ENCODE measurements at regions not wholly inside any gene's neighbourhood (a gene's known extent, or its start where the extent isn't known, plus 50 kb on each side); places are given as distances from the start of the nearest gene placed in this dataset.

- TF ChIP-seq POLR2A (IDR thresholded peaks at IDR 0.05) (no peak), CTCF (IDR thresholded peaks at IDR 0.05) (no peak), POLR2AphosphoS5 (IDR thresholded peaks at IDR 0.05) (no peak)
- intact Hi-C loops (cut with DNase I), result no loop called here
- H3K4me1 ChIP-seq (replicated peaks), result no peaks in the 10 kb centered on the region
- H3K27ac ChIP-seq, result no peak overlapping the region
- no peaks in the 10 kb centered on the region for H3K27me3 ChIP-seq (replicated peaks; ENCODE audit: insufficient read depth)
- no peak overlapping the region for H3K4me3 ChIP-seq
- no peaks in the 10 kb centered on the region for H3K36me3 ChIP-seq
- no peaks in the 10 kb centered on the region for H3K9me3 ChIP-seq
- 45% methylated on average over 3 of the region's 3 CpGs for WGBS
- DNase-seq (ENCODE audit: low spot score), result no peak
These were observed 210.1 kb upstream of the SLC24A2 start for GRCh38 chr9:19998823-19999455.

GRCh38 chr9:19998153-19998552 lies 209.3 kb upstream of the SLC24A2 start:
- Histone ChIP-seq H3K36me3 (no peaks in the 10 kb centered on the region), H3K4me1 (replicated peaks) (no peaks in the 10 kb centered on the region), H3K9me3 (no peaks in the 10 kb centered on the region), H3K27me3 (replicated peaks; ENCODE audit: insufficient read depth) (no peaks in the 10 kb centered on the region), H3K4me3 (no peak overlapping the region), H3K27ac (no peak overlapping the region)
- no peak for DNase-seq (ENCODE audit: low spot score)
- intact Hi-C loops (cut with DNase I), result no loop called here
- WGBS, result 73% methylated on average over 2 of the region's 2 CpGs
- TF ChIP-seq POLR2A (IDR thresholded peaks at IDR 0.05) (no peak), POLR2AphosphoS5 (IDR thresholded peaks at IDR 0.05) (no peak), CTCF (IDR thresholded peaks at IDR 0.05) (no peak)

GRCh38 chr9:19995619-19996018 lies 206.8 kb upstream of the SLC24A2 start:
- H3K4me3 ChIP-seq, result no peak overlapping the region
- H3K9me3 ChIP-seq, result no peaks in the 10 kb centered on the region
- TF ChIP-seq POLR2A (IDR thresholded peaks at IDR 0.05) (no peak), POLR2AphosphoS5 (IDR thresholded peaks at IDR 0.05) (no peak), CTCF (IDR thresholded peaks at IDR 0.05) (no peak)

GRCh38 chr9:19994296-19994695 lies 205.5 kb upstream of the SLC24A2 start:
- TF ChIP-seq POLR2AphosphoS5 (IDR thresholded peaks at IDR 0.05) (no peak), CTCF (IDR thresholded peaks at IDR 0.05) (no peak), POLR2A (IDR thresholded peaks at IDR 0.05) (no peak)

More at GRCh38 chr9:19995619-19996018, 206.8 kb upstream of the SLC24A2 start:
- intact Hi-C loops (cut with DNase I), result no loop called here
- Histone ChIP-seq H3K4me1 (replicated peaks) (no peaks in the 10 kb centered on the region), H3K27me3 (replicated peaks; ENCODE audit: insufficient read depth) (no peaks in the 10 kb centered on the region), H3K36me3 (no peaks in the 10 kb centered on the region), H3K27ac (no peak overlapping the region)
- DNase-seq (ENCODE audit: low spot score), result no peak

GRCh38 chr9:19992556-19992955 lies 203.7 kb upstream of the SLC24A2 start:
- no peak for TF ChIP-seq POLR2AphosphoS5 (IDR thresholded peaks at IDR 0.05)
- TF ChIP-seq CTCF (IDR thresholded peaks at IDR 0.05), result no peak
- TF ChIP-seq POLR2A (IDR thresholded peaks at IDR 0.05), result no peak
- no peak overlapping the region for H3K4me3 ChIP-seq
- DNase-seq (ENCODE audit: low spot score), result no peak
- intact Hi-C loops (cut with DNase I), result no loop called here
- no peaks in the 10 kb centered on the region for H3K4me1 ChIP-seq (replicated peaks)
- H3K27me3 ChIP-seq (replicated peaks; ENCODE audit: insufficient read depth), result no peaks in the 10 kb centered on the region
- no peaks in the 10 kb centered on the region for H3K9me3 ChIP-seq
- WGBS, result 53% methylated on average over 2 of the region's 2 CpGs
- H3K36me3 ChIP-seq, result no peaks in the 10 kb centered on the region
- no peak overlapping the region for H3K27ac ChIP-seq

More at GRCh38 chr9:19994296-19994695, 205.5 kb upstream of the SLC24A2 start:
- Histone ChIP-seq H3K4me3 (no peak overlapping the region), H3K9me3 (no peaks in the 10 kb centered on the region), H3K27me3 (replicated peaks; ENCODE audit: insufficient read depth) (no peaks in the 10 kb centered on the region), H3K4me1 (replicated peaks) (no peaks in the 10 kb centered on the region), H3K27ac (no peak overlapping the region), H3K36me3 (no peaks in the 10 kb centered on the region)
- DNase-seq (ENCODE audit: low spot score), result no peak
- intact Hi-C loops (cut with DNase I), result no loop called here
- 70% methylated on average over 2 of the region's 2 CpGs for WGBS

Measured in prostate gland (tissue), 2 donors.